ENCODE measurements at regions not wholly inside any gene's neighbourhood (a gene's known extent, or its start where the extent isn't known, plus 50 kb on each side); places are given as distances from the start of the nearest gene placed in this dataset.
"Not testable (repeated sequence)": the region's sequence is repeated elsewhere in the genome, so short reads cannot be mapped to it uniquely, and the experiment has no call there.

DNA sequence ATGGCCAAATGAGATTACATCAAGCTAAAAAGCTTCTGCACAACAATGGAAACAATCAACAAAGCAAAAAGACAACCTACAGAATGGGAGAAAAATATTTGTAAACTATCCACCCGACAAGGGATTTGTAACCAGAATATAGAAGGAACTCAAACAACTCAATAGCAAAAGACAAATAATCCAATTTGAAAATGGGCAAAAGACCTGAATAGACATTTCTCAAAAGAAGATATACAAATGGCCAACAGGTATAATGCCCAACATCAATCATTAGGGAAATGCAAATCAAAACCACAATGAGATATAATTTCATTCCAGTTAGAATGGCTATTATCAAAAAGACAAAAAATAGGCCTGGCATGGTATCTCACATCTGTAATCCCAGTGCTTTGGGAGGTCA is 140.0 kb downstream of the GLUL start:
- H3K36me3 ChIP-seq (ENCODE audit: control insufficient read depth, insufficient read depth, low read length), result no peaks in the 10 kb centered on the region
- H3K4me3 ChIP-seq (ENCODE audit: low read length), result no peak overlapping the region
- H3K4me1 ChIP-seq (ENCODE audit: control insufficient read depth, insufficient read depth, low read length), result no peaks in the 10 kb centered on the region
- no peak overlapping the region for H3K9ac ChIP-seq (ENCODE audit: low read length)
- H3K27ac ChIP-seq (ENCODE audit: low read depth, low read length), result no peak overlapping the region
- H3K27me3 ChIP-seq (ENCODE audit: control insufficient read depth, insufficient read depth, low read length), result no peaks in the 10 kb centered on the region

DNA sequence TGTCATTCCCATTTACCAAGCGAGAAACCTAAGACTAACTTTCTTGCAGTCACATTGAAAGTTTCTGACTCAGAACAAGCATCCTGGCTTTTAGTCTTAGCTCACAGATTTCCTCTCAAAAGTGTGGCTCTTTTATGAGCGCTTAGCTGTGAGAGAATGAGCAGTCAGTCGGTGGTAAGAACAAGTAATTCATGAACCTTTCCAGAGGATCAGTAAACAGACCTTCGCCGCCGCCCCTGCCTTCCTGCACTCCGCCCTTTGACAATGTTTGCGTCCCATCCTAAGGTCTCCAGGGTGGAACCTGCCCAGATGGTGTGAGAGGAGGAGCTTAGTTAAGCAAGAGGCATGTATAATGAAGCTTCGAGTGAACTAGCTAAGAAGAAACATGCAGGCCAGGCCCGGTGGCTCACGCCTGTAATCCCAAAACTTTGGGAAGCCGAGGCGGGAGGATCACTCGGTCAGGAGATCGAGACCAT is 142.4 kb downstream of the GLUL start:
- Histone ChIP-seq H3K27me3 (ENCODE audit: control insufficient read depth, insufficient read depth, low read length) (no peaks in the 10 kb centered on the region), H3K36me3 (ENCODE audit: control insufficient read depth, insufficient read depth, low read length) (no peaks in the 10 kb centered on the region), H3K9ac (ENCODE audit: low read length) (no peak overlapping the region), H3K27ac (ENCODE audit: low read depth, low read length) (no peak overlapping the region), H3K4me3 (ENCODE audit: low read length) (no peak overlapping the region), H3K4me1 (ENCODE audit: control insufficient read depth, insufficient read depth, low read length) (no peaks in the 10 kb centered on the region)

DNA sequence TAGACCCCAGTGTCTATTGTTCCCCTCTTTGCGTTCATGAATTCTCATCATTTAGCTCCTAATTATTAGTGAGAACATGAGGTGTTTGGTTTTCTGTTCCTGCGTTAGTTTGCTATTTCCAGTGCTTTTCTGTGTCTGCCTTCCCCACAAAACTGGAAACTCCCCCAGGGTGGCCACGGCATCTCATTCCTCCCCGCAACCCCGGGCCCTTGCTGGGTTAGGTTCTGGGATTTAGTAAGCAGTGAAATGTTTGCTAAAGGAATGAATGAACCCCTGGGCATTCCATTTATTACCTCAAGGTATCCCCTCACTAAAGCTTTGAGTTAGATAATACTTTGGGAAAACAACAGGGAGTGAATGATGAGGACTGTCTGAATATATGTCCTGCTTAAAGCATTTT is 142.9 kb downstream of the GLUL start:
- H3K9ac ChIP-seq (ENCODE audit: low read length), result no peak overlapping the region
- no peaks in the 10 kb centered on the region for H3K4me1 ChIP-seq (ENCODE audit: control insufficient read depth, insufficient read depth, low read length)
- no peak overlapping the region for H3K27ac ChIP-seq (ENCODE audit: low read depth, low read length)
- H3K36me3 ChIP-seq (ENCODE audit: control insufficient read depth, insufficient read depth, low read length), result no peaks in the 10 kb centered on the region
- no peak overlapping the region for H3K4me3 ChIP-seq (ENCODE audit: low read length)
- H3K27me3 ChIP-seq (ENCODE audit: control insufficient read depth, insufficient read depth, low read length), result no peaks in the 10 kb centered on the region

DNA sequence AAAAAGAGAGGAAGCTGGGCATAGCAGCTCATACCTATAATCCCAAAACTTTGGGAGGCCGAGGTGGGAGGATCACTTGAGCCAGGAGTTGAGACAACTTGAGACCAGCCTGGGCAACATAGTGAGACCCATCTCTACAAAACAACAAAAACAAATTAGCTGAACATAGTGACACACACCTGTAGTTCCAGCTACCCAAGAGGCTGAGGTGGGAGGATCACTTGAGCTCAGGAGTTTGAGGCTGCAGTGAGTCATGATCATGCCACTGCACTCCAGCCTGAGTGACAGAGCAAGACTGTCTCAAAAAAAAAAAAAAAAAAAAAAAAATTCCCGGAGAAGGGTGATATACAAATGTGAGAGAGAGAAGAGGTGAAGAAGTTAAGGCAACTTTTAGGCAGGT is 143.8 kb downstream of the GLUL start:
- H3K27me3 ChIP-seq (ENCODE audit: control insufficient read depth, insufficient read depth, low read length); H3K9ac ChIP-seq (ENCODE audit: low read length); H3K36me3 ChIP-seq (ENCODE audit: control insufficient read depth, insufficient read depth, low read length); H3K27ac ChIP-seq (ENCODE audit: low read depth, low read length); H3K4me1 ChIP-seq (ENCODE audit: control insufficient read depth, insufficient read depth, low read length); H3K4me3 ChIP-seq (ENCODE audit: low read length): not testable (repeated sequence)

DNA sequence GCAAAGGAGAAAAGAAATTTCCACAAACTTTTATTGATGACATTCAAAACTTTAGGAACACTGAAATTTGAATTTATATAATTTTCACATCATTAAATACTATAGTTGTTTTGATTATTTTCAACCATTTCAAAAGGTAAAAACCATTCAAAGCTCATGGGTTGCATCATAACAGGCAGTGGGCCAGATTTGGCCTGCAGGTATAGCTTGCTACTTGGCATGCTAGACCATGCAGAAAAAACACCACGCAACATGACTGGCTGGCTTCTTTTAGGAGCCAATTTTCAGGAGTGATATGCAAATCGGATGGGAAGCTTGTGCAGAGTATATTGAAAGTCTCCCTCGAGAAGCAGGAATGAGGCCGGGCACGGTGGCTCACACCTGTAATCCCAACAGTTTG is 144.8 kb downstream of the GLUL start:
- Histone ChIP-seq H3K36me3 (ENCODE audit: control insufficient read depth, insufficient read depth, low read length) (no peaks in the 10 kb centered on the region), H3K4me1 (ENCODE audit: control insufficient read depth, insufficient read depth, low read length) (no peaks in the 10 kb centered on the region), H3K27ac (ENCODE audit: low read depth, low read length) (no peak overlapping the region), H3K27me3 (ENCODE audit: control insufficient read depth, insufficient read depth, low read length) (no peaks in the 10 kb centered on the region), H3K4me3 (ENCODE audit: low read length) (no peak overlapping the region), H3K9ac (ENCODE audit: low read length) (no peak overlapping the region)

DNA sequence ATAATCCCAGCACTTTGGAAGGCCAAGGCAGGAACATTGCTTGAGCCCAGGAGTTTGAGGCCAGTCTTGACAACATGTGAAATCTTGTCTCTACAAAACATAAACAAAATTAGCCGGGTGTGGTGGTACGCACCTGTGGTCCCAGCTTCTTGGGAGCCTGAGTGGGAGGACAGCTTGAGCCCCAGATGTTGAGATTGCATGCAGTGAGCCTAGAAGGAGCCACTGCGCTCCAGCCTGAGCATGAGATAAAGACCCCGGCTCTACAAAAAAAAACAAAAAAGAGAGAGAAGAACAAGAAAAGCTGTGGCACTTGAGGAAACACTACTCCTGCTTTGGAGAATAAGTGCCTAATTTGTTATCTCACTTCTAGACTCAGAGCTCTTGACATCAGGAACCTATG is 146.6 kb downstream of the GLUL start:
- Histone ChIP-seq H3K36me3 (ENCODE audit: control insufficient read depth, insufficient read depth, low read length) (no peaks in the 10 kb centered on the region), H3K27ac (ENCODE audit: low read depth, low read length) (no peak overlapping the region), H3K27me3 (ENCODE audit: control insufficient read depth, insufficient read depth, low read length) (no peaks in the 10 kb centered on the region), H3K4me1 (ENCODE audit: control insufficient read depth, insufficient read depth, low read length) (no peaks in the 10 kb centered on the region), H3K9ac (ENCODE audit: low read length) (no peak overlapping the region), H3K4me3 (ENCODE audit: low read length) (no peak overlapping the region)

DNA sequence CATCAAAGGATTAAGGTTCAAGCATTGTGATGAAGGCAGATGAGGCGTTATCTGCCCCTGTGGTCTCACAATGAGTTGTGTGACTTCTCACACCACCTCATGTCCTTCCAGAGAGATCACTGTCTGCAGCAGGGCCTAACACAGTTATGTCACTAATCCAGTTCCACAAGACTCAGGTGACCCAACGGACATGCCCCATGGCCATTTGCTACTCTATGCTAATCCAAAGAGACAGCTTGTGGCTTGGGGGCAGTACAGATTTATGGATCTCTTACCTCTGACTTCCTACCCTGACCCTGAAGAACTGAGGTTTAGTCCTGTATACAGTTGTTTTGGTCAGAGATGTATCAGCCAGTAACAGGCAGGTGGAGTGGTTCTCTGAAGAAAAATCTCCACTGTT is 147.1 kb downstream of the GLUL start:
- H3K27me3 ChIP-seq (ENCODE audit: control insufficient read depth, insufficient read depth, low read length), result no peaks in the 10 kb centered on the region
- no peak overlapping the region for H3K4me3 ChIP-seq (ENCODE audit: low read length)
- no peaks in the 10 kb centered on the region for H3K4me1 ChIP-seq (ENCODE audit: control insufficient read depth, insufficient read depth, low read length)
- H3K36me3 ChIP-seq (ENCODE audit: control insufficient read depth, insufficient read depth, low read length), result no peaks in the 10 kb centered on the region
- H3K9ac ChIP-seq (ENCODE audit: low read length), result no peak overlapping the region
- H3K27ac ChIP-seq (ENCODE audit: low read depth, low read length), result no peak overlapping the region

DNA sequence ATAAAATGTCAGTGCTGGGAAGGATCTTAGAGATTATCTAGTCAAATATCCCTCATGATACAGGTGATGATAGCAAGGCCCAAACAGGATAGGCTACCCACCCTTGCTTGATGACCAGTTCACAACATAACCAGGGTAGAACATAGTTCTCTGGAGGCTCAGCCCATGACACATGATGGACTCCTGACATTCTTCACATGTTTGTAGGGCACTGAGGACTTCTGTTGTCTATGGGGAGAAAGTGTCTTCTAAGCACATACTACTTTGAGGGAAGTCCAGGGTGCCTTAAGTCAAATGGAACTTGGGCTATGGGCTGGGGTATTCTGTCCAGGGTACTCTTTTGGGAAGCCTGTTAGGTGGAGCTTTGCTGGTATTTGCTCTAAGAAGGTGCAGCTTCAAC is 148.9 kb downstream of the GLUL start:
- Histone ChIP-seq H3K9ac (ENCODE audit: low read length) (no peak overlapping the region), H3K36me3 (ENCODE audit: control insufficient read depth, insufficient read depth, low read length) (no peaks in the 10 kb centered on the region), H3K27ac (ENCODE audit: low read depth, low read length) (no peak overlapping the region), H3K4me1 (ENCODE audit: control insufficient read depth, insufficient read depth, low read length) (no peaks in the 10 kb centered on the region), H3K4me3 (ENCODE audit: low read length) (no peak overlapping the region), H3K27me3 (ENCODE audit: control insufficient read depth, insufficient read depth, low read length) (no peaks in the 10 kb centered on the region)

DNA sequence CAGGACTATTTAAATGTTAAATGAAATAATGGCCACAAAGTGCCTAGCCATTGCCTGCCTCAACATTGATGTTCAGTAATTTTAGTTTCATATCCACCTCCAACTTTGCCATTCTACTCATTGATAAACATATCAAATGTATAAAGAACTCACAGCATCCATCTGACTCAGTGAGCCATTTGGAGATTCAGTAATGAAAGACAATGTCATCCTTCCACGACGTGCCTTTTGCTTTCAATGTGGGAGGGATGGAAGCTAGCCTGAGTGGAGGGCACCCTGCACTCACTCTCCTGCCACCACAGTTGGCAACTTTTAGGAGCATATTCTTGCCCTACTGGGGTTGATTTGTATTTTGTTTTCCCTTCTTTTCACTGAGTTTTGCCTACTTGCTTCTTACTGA is 151.5 kb downstream of the GLUL start:
- Histone ChIP-seq H3K27me3 (ENCODE audit: control insufficient read depth, insufficient read depth, low read length) (no peaks in the 10 kb centered on the region), H3K9ac (ENCODE audit: low read length) (no peak overlapping the region), H3K36me3 (ENCODE audit: control insufficient read depth, insufficient read depth, low read length) (no peaks in the 10 kb centered on the region), H3K4me3 (ENCODE audit: low read length) (no peak overlapping the region), H3K4me1 (ENCODE audit: control insufficient read depth, insufficient read depth, low read length) (no peaks in the 10 kb centered on the region), H3K27ac (ENCODE audit: low read depth, low read length) (no peak overlapping the region)

DNA sequence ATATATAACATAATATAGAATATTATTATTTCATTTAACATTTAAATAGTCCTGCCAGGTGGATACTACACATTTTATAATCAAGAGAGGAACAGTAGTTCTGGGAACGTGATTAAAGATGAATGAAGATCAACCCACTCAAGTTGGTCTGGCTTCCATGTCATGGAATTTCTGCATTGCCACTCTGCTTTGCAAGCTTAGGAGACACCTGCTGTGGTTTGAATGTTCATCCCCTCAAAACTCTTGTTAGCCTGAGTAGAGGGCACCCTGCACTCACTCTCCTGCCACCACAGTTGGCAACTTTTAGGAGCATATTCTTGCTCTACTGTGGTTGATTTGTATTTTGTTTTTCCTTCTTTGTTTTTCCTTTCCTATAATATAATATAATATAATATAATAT is 153.2 kb downstream of the GLUL start:
- Histone ChIP-seq H3K36me3 (ENCODE audit: control insufficient read depth, insufficient read depth, low read length) (no peaks in the 10 kb centered on the region), H3K27ac (ENCODE audit: low read depth, low read length) (no peak overlapping the region), H3K27me3 (ENCODE audit: control insufficient read depth, insufficient read depth, low read length) (no peaks in the 10 kb centered on the region), H3K4me1 (ENCODE audit: control insufficient read depth, insufficient read depth, low read length) (no peaks in the 10 kb centered on the region), H3K4me3 (ENCODE audit: low read length) (no peak overlapping the region), H3K9ac (ENCODE audit: low read length) (no peak overlapping the region)

DNA sequence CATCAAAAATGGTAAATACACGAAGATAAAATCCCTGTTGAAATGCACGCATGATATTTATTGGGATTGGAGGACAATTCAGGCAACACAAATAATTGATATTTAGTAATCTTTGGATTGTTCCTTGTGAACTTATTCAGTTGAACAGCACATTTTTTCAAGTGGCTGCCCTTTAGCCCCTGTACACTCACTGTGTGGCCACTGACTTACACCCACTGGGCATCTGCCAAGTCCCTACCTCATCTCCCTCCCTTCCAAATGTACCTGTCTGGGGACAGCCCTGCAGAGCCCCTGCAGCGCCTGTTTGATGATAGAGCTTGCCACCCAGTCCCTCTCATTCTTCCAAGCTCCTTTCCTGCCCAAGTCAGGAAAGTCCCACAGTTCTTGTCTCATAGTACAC is 154.3 kb downstream of the GLUL start:
- no peak overlapping the region for H3K27ac ChIP-seq (ENCODE audit: low read depth, low read length)

DNA sequence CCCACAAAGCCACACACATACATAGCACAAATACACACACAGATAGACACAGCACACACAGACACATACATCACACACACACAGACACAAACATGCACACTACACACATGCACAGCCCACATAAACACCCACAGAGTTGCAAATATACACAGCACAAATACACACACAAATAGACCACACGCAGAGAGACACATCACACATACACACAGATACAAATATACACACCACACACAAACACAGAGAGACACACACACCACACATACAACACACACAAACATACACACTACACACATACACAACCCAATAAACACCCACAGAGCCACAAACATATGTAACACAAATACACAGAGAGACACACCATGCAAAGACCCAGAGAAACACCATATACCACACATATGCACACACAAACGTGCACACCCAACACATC is 154.9 kb downstream of the GLUL start:
- Histone ChIP-seq H3K27ac (ENCODE audit: low read depth, low read length) (no peak overlapping the region), H3K36me3 (ENCODE audit: control insufficient read depth, insufficient read depth, low read length) (no peaks in the 10 kb centered on the region)

More for the DNA sequence above, 154.3 kb downstream of the GLUL start:
- H3K4me3 ChIP-seq (ENCODE audit: low read length), result no peak overlapping the region
- no peaks in the 10 kb centered on the region for H3K4me1 ChIP-seq (ENCODE audit: control insufficient read depth, insufficient read depth, low read length)
- no peaks in the 10 kb centered on the region for H3K36me3 ChIP-seq (ENCODE audit: control insufficient read depth, insufficient read depth, low read length)
- no peaks in the 10 kb centered on the region for H3K27me3 ChIP-seq (ENCODE audit: control insufficient read depth, insufficient read depth, low read length)
- H3K9ac ChIP-seq (ENCODE audit: low read length), result no peak overlapping the region

DNA sequence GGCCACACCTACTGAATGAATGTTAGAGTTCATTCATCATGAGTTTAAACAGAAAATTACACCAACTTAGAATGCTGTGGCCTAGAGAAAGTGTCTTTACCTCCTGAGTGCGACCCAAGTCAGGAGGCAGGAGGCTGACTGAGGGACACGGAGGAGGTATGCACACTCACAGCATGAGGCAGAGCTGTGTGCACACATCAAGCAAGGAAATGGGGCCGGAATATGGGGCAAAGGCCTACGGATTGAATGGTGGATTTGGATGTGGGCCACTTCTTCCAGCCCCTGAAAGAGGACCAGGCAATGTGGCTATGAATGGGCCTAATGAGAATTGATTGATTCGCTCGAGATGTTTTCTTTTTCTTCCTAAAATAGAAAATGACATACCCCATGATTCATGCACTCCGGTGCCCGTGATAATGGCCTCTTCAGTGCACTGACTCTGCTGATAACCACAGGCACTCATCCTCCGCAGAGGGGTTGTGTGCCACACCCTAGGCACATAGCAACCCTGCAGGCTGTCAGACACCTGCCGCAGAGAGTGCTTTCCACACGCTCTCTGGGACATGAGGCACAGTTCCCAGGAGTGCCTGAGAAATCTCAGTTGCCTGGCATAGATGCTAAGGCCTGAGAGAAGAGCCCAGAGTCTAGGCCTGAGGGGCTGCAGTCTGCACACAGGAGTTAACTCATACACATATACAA is 155.5 kb downstream of the GLUL start:
- no peak overlapping the region for H3K4me3 ChIP-seq (ENCODE audit: low read length)
- H3K9ac ChIP-seq (ENCODE audit: low read length), result no peak overlapping the region
- H3K27ac ChIP-seq (ENCODE audit: low read depth, low read length), result no peak overlapping the region
- H3K4me1 ChIP-seq (ENCODE audit: control insufficient read depth, insufficient read depth, low read length), result no peaks in the 10 kb centered on the region
- H3K27me3 ChIP-seq (ENCODE audit: control insufficient read depth, insufficient read depth, low read length), result no peaks in the 10 kb centered on the region
- no peaks in the 10 kb centered on the region for H3K36me3 ChIP-seq (ENCODE audit: control insufficient read depth, insufficient read depth, low read length)

More for the DNA sequence above, 154.9 kb downstream of the GLUL start:
- no peaks in the 10 kb centered on the region for H3K4me1 ChIP-seq (ENCODE audit: control insufficient read depth, insufficient read depth, low read length)
- H3K9ac ChIP-seq (ENCODE audit: low read length), result no peak overlapping the region
- no peaks in the 10 kb centered on the region for H3K27me3 ChIP-seq (ENCODE audit: control insufficient read depth, insufficient read depth, low read length)
- H3K4me3 ChIP-seq (ENCODE audit: low read length), result no peak overlapping the region
